WERI-Rb-1 (cell line): ENCODE measurements at regions not wholly inside any gene's neighbourhood (a gene's known extent, or its start where the extent isn't known, plus 50 kb on each side); places are given as distances from the start of the nearest gene placed in this dataset.

Experiments used
- DNase-seq: peaks from one replicate; pipeline ENCODE4 v3.0.0-alpha.2; 2020
- H3K27ac ChIP-seq: fragments of 250-450 bp; sonication (Bioruptor Pico); 2 replicates; pipeline ENCODE4 v1.5.1; 2020; ENCODE audit warnings: mild to moderate bottlenecking, moderate library complexity
- H3K27me3 ChIP-seq: fragments of 250-450 bp; sonication (Bioruptor Pico); 2 replicates; pipeline ENCODE4 v1.5.1; 2021; ENCODE audit warnings: mild to moderate bottlenecking, low read depth, moderate library complexity; ENCODE audit not compliant: insufficient read depth, severe bottlenecking
- H3K36me3 ChIP-seq: fragments of 250-450 bp; sonication (Bioruptor Pico); 2 replicates; pipeline ENCODE4 v1.5.1; 2020; ENCODE audit warnings: mild to moderate bottlenecking, moderate library complexity
- H3K4me3 ChIP-seq: 2 replicates; pipeline ENCODE4 v1.5.1; 2011; ENCODE audit warnings: low read depth, mild to moderate bottlenecking, control low read depth, low read length
- H3K9me3 ChIP-seq: fragments of 250-450 bp; sonication (Bioruptor Pico); 2 replicates; pipeline ENCODE4 v1.5.1; 2021; ENCODE audit warnings: mild to moderate bottlenecking, moderate library complexity; ENCODE audit not compliant: severe bottlenecking
- CTCF ChIP-seq: IDR thresholded peaks from 2 replicates; pipeline ENCODE4 v1.5.1; 2011; ENCODE audit warnings: low read depth, mild to moderate bottlenecking, control low read depth, inconsistent platforms, low read length

- no peak overlapping the region for H3K4me3 ChIP-seq
- no peak for DNase-seq
- no peaks in the 10 kb centered on the region for H3K27me3 ChIP-seq
- no peak overlapping the region for H3K27ac ChIP-seq
- H3K9me3 ChIP-seq: no peaks in the 10 kb centered on the region
- no peak for TF ChIP-seq CTCF
- H3K36me3 ChIP-seq: no peaks in the 10 kb centered on the region
These were observed 67.9 kb downstream of the TTLL2 start for GRCh38 chr6:167392631-167393316.

- TF ChIP-seq CTCF: no peak
- Histone ChIP-seq H3K27ac (no peak overlapping the region), H3K4me3 (no peak overlapping the region), H3K27me3 (no peaks in the 10 kb centered on the region), H3K36me3 (no peaks in the 10 kb centered on the region), H3K9me3 (no peaks in the 10 kb centered on the region)
- no peak for DNase-seq
These were observed 68.8 kb downstream of the TTLL2 start for GRCh38 chr6:167393731-167394130.

GRCh38 chr6:167394339-167394738 lies 69.5 kb downstream of the TTLL2 start:
- Histone ChIP-seq H3K27me3 (no peaks in the 10 kb centered on the region), H3K36me3 (no peaks in the 10 kb centered on the region), H3K4me3 (no peak overlapping the region), H3K9me3 (no peaks in the 10 kb centered on the region), H3K27ac (no peak overlapping the region)
- DNase-seq: no peak
- TF ChIP-seq CTCF: no peak

GRCh38 chr6:167394820-167395219 lies 69.9 kb downstream of the TTLL2 start:
- no peak for TF ChIP-seq CTCF
- H3K36me3 ChIP-seq: no peaks in the 10 kb centered on the region
- H3K4me3 ChIP-seq: no peak overlapping the region
- no peaks in the 10 kb centered on the region for H3K27me3 ChIP-seq
- H3K27ac ChIP-seq: no peak overlapping the region
- DNase-seq: no peak
- no peaks in the 10 kb centered on the region for H3K9me3 ChIP-seq

GRCh38 chr6:167396068-167396658 lies 71.3 kb downstream of the TTLL2 start:
- Histone ChIP-seq H3K9me3 (no peaks in the 10 kb centered on the region), H3K27me3 (no peaks in the 10 kb centered on the region), H3K4me3 (no peak overlapping the region), H3K36me3 (no peaks in the 10 kb centered on the region), H3K27ac (no peak overlapping the region)
- TF ChIP-seq CTCF: no peak
- no peak for DNase-seq
